Astrocyte of the cerebellum (primary cell): ENCODE measurements at regions not wholly inside any gene's neighbourhood (a gene's known extent, or its start where the extent isn't known, plus 50 kb on each side); places are given as distances from the start of the nearest gene placed in this dataset.

Experiments
- DNase-seq: peaks from one replicate; pipeline ENCODE4 v3.0.0-alpha.2; 2011; ENCODE audit warnings: low read depth
- H3K4me3 ChIP-seq: 2 replicates; pipeline ENCODE4 v1.5.1; 2011; ENCODE audit warnings: mild to moderate bottlenecking, low read depth, low read length, moderate library complexity
- CTCF ChIP-seq: IDR thresholded peaks from 2 replicates; pipeline ENCODE4 v1.5.1; 2012; ENCODE audit warnings: low read length, low read depth, moderate library complexity, mild to moderate bottlenecking; ENCODE audit errors: missing control alignments
- in situ Hi-C: cut with HindIII; loops from 2 replicates; pipeline ENCODE4 v1.10.0; 2017; ENCODE audit warnings: low sequenced_read_pairs

GRCh38 chr11:71365626-71366025, 82.6 kb downstream of the DHCR7 start:
- no peak for TF ChIP-seq CTCF

GRCh38 chr11:71364806-71365205, 83.4 kb downstream of the DHCR7 start:
- H3K4me3 ChIP-seq, result no peak overlapping the region
- in situ Hi-C loops, result no loop called here
- no peak for DNase-seq
- TF ChIP-seq CTCF, result no peak

More at GRCh38 chr11:71365626-71366025, 82.6 kb downstream of the DHCR7 start:
- H3K4me3 ChIP-seq, result no peak overlapping the region
- in situ Hi-C loops, result no loop called here
- DNase-seq, result no peak

- in situ Hi-C loops, result no loop called here
- TF ChIP-seq CTCF, result no peak
- no peak for DNase-seq
- no peak overlapping the region for H3K4me3 ChIP-seq
Observed at GRCh38 chr11:71364176-71364671, 84.0 kb downstream of the DHCR7 start.

GRCh38 chr11:71363721-71364120, 84.5 kb downstream of the DHCR7 start:
- no peak for DNase-seq
- no peak for TF ChIP-seq CTCF
- H3K4me3 ChIP-seq, result no peak overlapping the region
- in situ Hi-C loops, result no loop called here

GRCh38 chr11:71358963-71359567, 89.1 kb downstream of the DHCR7 start:
- in situ Hi-C loops, result no loop called here
- DNase-seq, result no peak
- no peak overlapping the region for H3K4me3 ChIP-seq

GRCh38 chr11:71358122-71358728, 90.0 kb downstream of the DHCR7 start:
- in situ Hi-C loops, result no loop called here
- no peak for TF ChIP-seq CTCF
- H3K4me3 ChIP-seq, result no peak overlapping the region
- DNase-seq, result no peak

More at GRCh38 chr11:71358963-71359567, 89.1 kb downstream of the DHCR7 start:
- TF ChIP-seq CTCF, result no peak
